NCI-H774 (cell line): ENCODE measurements at regions not wholly inside any gene's neighbourhood (a gene's known extent, or its start where the extent isn't known, plus 50 kb on each side); places are given as distances from the start of the nearest gene placed in this dataset.

Experiments used
- DNase-seq: peaks from one replicate; lab custom pipeline; 2025; lab: John Stamatoyannopoulos, UW

GRCh38 chr7:54956865-54957264, 62.0 kb upstream of the EGFR start:
- DNase-seq: no peak

GRCh38 chr7:54960517-54960916, 58.3 kb upstream of the EGFR start:
- no peak for DNase-seq

- no peak for DNase-seq
Observed at GRCh38 chr7:54961391-54961790, 57.4 kb upstream of the EGFR start.

GRCh38 chr7:54963155-54963554, 55.7 kb upstream of the EGFR start:
- no peak for DNase-seq

- no peak for DNase-seq
Observed at GRCh38 chr7:54964136-54964535, 54.7 kb upstream of the EGFR start.

GRCh38 chr7:54967377-54967776, 51.4 kb upstream of the EGFR start:
- DNase-seq: no peak

GRCh38 chr7:54968018-54968417, 50.8 kb upstream of the EGFR start:
- DNase-seq: no peak
